Mucosa of descending colon (tissue), 3 donors: ENCODE measurements at regions not wholly inside any gene's neighbourhood (a gene's known extent, or its start where the extent isn't known, plus 50 kb on each side); places are given as distances from the start of the nearest gene placed in this dataset.

Experiments used
- ATAC-seq: fragments of 200-7000 bp; cut with Tn5 transposase; one replicate; pipeline ENCODE4 v1.9.1; 2020; ENCODE audit warnings: mild to moderate bottlenecking, moderate library complexity
- DNase-seq, 3 donors: peaks; one replicate each; pipeline ENCODE4 v3.0.0-alpha.2; 2020
- H3K36me3 ChIP-seq: fragments of 200-600 bp; one replicate; pipeline ENCODE4 v1.8.0; 2021; ENCODE audit warnings: low read depth, mild to moderate bottlenecking
- H3K4me1 ChIP-seq: fragments of 200-600 bp; one replicate; pipeline ENCODE4 v1.8.0; 2021; ENCODE audit warnings: low read depth, mild to moderate bottlenecking
- H3K4me3 ChIP-seq: fragments of 200-600 bp; one replicate; pipeline ENCODE4 v1.8.0; 2021; ENCODE audit warnings: mild to moderate bottlenecking
- H3K9me3 ChIP-seq: fragments of 200-600 bp; one replicate; pipeline ENCODE4 v1.8.0; 2021; ENCODE audit warnings: mild to moderate bottlenecking
- CTCF ChIP-seq: fragments of 200-600 bp; IDR thresholded peaks from one replicate; pipeline ENCODE4 v1.8.0; 2022; ENCODE audit warnings: antibody characterized with exemption, mild to moderate bottlenecking
- intact Hi-C, 2 donors: fragments of 100-400 bp; cut with DNase I in 1 of 2; cut with micrococcal nuclease in 1 of 2; formaldehyde crosslinking; loops; one replicate each; pipeline versions ENCODE4 v1.11.0 to v1.11.1; 2022; cut with DNase I, micrococcal nuclease
- donor health status: DM: no; HTN: no; CAD: no; lungs with moderate emphysema.
- donor health status: DM: no; HTN: no; CAD: no.
- donor health status: DM: no; HTN: yes; CAD: no.

GRCh38 chr21:35768187-35768586, 292.1 kb downstream of the SETD4 start:
- Histone ChIP-seq H3K9me3 (no peaks in the 10 kb centered on the region), H3K4me1 (no peaks in the 10 kb centered on the region), H3K4me3 (no peak overlapping the region), H3K36me3 (no peaks in the 10 kb centered on the region)
- TF ChIP-seq CTCF = no peak
- DNase-seq (no peak), ATAC-seq (no peak)
- intact Hi-C loops = no loop called here

- intact Hi-C loops = no loop called here
- H3K4me3 ChIP-seq = no peak overlapping the region
- ATAC-seq = no peak
- no peaks in the 10 kb centered on the region for H3K36me3 ChIP-seq
- no peaks in the 10 kb centered on the region for H3K9me3 ChIP-seq
- TF ChIP-seq CTCF = no peak
- no peak for DNase-seq
- no peaks in the 10 kb centered on the region for H3K4me1 ChIP-seq
Measured at GRCh38 chr21:35764586-35764985, 295.7 kb downstream of the SETD4 start.

GRCh38 chr21:35764077-35764476, 296.2 kb downstream of the SETD4 start:
- Histone ChIP-seq H3K4me3 (no peak overlapping the region), H3K4me1 (no peaks in the 10 kb centered on the region), H3K9me3 (no peaks in the 10 kb centered on the region), H3K36me3 (no peaks in the 10 kb centered on the region)
- ATAC-seq (no peak), DNase-seq (no peak)
- no peak for TF ChIP-seq CTCF
- intact Hi-C loops = no loop called here

DNA sequence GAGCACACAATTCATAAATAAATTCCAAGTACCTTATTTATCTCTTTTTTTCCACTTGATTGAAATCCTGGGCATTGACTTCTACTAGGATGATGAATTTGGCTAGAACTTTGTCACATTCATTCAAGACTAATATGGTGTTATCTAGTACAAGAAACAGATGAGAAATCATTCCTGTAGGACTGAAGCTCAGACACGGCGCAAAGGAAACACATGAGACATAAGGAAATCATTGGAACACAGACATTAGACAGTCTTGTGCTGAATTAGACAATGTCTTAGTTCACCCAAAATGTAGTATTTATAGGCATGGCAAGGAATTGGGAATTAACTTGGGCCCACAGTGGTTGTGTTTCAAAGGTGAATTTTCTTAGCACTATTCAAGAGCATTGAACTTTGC, 305.7 kb downstream of the SETD4 start:
- Histone ChIP-seq H3K4me1 (no peaks in the 10 kb centered on the region), H3K4me3 (no peak overlapping the region), H3K36me3 (no peaks in the 10 kb centered on the region), H3K9me3 (no peaks in the 10 kb centered on the region)
- DNase-seq (no peak), ATAC-seq (no peak)
- intact Hi-C loops = no loop called here
- TF ChIP-seq CTCF = no peak

DNA sequence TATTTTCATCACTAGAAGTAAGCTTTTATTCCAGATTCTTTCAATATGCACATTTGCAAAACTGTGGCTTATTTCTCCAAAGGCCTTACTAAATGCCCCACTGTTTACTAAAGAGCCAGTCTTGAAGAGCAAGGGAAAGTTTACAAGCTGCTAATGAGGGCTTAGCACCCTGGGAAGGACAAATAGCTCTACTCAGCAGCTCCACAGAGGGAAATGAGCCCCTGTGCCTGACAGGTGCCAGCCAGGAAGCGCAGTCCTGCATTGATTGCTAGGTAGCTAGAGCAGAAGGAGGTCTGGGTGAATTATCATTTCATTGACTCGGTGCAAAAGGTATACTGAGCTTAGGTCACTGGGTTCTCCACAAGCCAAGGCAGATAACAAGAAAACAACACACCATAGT, 307.0 kb downstream of the SETD4 start:
- Histone ChIP-seq H3K9me3 (no peaks in the 10 kb centered on the region), H3K4me3 (no peak overlapping the region), H3K36me3 (no peaks in the 10 kb centered on the region), H3K4me1 (no peaks in the 10 kb centered on the region)
- ATAC-seq (no peak), DNase-seq (no peak)
- no peak for TF ChIP-seq CTCF
- intact Hi-C loops = no loop called here

DNA sequence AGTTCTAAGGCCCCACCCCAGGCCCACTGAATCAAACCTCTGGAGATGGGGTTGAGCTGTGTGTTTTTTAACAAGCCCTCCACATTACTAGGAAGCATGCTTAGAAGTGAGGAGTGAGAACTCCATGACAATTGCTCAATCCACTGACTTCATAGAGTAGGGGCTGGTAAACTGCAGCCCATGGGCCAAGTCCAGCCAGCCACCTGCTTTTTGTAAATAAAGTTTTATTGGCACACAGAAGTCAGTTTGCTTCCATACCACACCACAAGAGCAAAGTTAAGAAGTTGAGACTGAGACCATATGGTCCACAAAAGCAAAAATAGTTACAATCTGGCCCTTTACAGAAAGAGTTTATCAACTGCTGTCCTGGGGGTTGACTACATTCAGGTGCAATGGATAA, 309.2 kb downstream of the SETD4 start:
- ATAC-seq (no peak), DNase-seq (no peak)
- Histone ChIP-seq H3K4me1 (no peaks in the 10 kb centered on the region), H3K9me3 (no peaks in the 10 kb centered on the region), H3K36me3 (no peaks in the 10 kb centered on the region), H3K4me3 (no peak overlapping the region)
- intact Hi-C loops = no loop called here
- TF ChIP-seq CTCF = no peak
